ENCODE measurements at regions not wholly inside any gene's neighbourhood (a gene's known extent, or its start where the extent isn't known, plus 50 kb on each side); places are given as distances from the start of the nearest gene placed in this dataset.

GRCh38 chr14:85172889-85173477 is 357.0 kb upstream of the FLRT2 start:
- ATAC-seq, result no peak

More at GRCh38 chr14:85172889-85173477, 357.0 kb upstream of the FLRT2 start:
- H3K9me2 ChIP-seq (ENCODE audit: insufficient read depth), result no peaks in the 10 kb centered on the region; the same call in 1 of the 2 replicates
- DNase-seq (ENCODE audit: low spot score), result no peak
- no peaks in the 10 kb centered on the region for H3F3A ChIP-seq (replicated peaks; ENCODE audit: low read depth)
- H4K20me1 ChIP-seq (replicated peaks; ENCODE audit: insufficient read depth), result no peaks in the 10 kb centered on the region
- Mint-ChIP-seq H3K4me1 (peaks cover 7% of the 10 kb centered on the region; the same call in 2 of the 3 replicates), H3K27me3 (ENCODE audit: insufficient read depth, low read depth, poor library complexity) (no peaks in the 10 kb centered on the region), H3K27ac (no peak overlapping the region), H3K36me3 (ENCODE audit: low read depth) (no peaks in the 10 kb centered on the region), H3K4me3 (no peak overlapping the region), H3K9me3 (no peaks in the 10 kb centered on the region)
- no peak overlapping the region for H3K4me2 ChIP-seq
- no peaks in the 10 kb centered on the region for H3K79me2 ChIP-seq (replicated peaks; ENCODE audit: insufficient read depth)
- no peak overlapping the region for H3K4me3 ChIP-seq
- no peak overlapping the region for H3K27ac ChIP-seq (ENCODE audit: low read depth)
- H3K4me1 ChIP-seq (ENCODE audit: insufficient read depth), result peaks cover 2% of the 10 kb centered on the region; the same call in 1 of the 2 replicates
- TF ChIP-seq ZNF462 (CRISPR knock-in tag; IDR thresholded peaks at IDR 0.05) (no peak), ETS1 (IDR thresholded peaks at IDR 0.05) (no peak), ZNF331 (CRISPR knock-in tag; IDR thresholded peaks at IDR 0.05; ENCODE audit: low read depth) (no peak), EZH2phosphoT487 (IDR thresholded peaks at IDR 0.05; ENCODE audit: unreplicated experiment) (no peak), ZNF114 (CRISPR knock-in tag; IDR thresholded peaks at IDR 0.05) (no peak), REST (IDR thresholded peaks at IDR 0.05; ENCODE audit: unreplicated experiment) (no peak), POLR2AphosphoS5 (IDR thresholded peaks at IDR 0.05; ENCODE audit: low read depth) (no peak), NANOG (IDR thresholded peaks at IDR 0.05; ENCODE audit: borderline replicate concordance) (no peak), JUNB (IDR thresholded peaks at IDR 0.05; ENCODE audit: unreplicated experiment) (no peak), EZH2 (IDR thresholded peaks at IDR 0.05; ENCODE audit: low read depth, unreplicated experiment) (no peak), STAT1 (IDR thresholded peaks at IDR 0.05; ENCODE audit: unreplicated experiment) (no peak), CTCF (conservative IDR thresholded peaks at IDR 0.05; ENCODE audit: low read depth in 2 of 2) (no peak), CREB1 (CRISPR knock-in tag; IDR thresholded peaks at IDR 0.05; ENCODE audit: low read depth) (no peak)
- H2AFZ ChIP-seq, result no peak overlapping the region
- H3K36me3 ChIP-seq (ENCODE audit: insufficient read depth), result no peaks in the 10 kb centered on the region
- no peaks in the 10 kb centered on the region for H3K27me3 ChIP-seq (ENCODE audit: insufficient read depth)

Measured in GM23338 (cell line).